ENCODE measurements at regions not wholly inside any gene's neighbourhood (a gene's known extent, or its start where the extent isn't known, plus 50 kb on each side); places are given as distances from the start of the nearest gene placed in this dataset.
A peak's percentile ranks its signal among the peaks of the same experiment; 100 is the strongest.

DNA sequence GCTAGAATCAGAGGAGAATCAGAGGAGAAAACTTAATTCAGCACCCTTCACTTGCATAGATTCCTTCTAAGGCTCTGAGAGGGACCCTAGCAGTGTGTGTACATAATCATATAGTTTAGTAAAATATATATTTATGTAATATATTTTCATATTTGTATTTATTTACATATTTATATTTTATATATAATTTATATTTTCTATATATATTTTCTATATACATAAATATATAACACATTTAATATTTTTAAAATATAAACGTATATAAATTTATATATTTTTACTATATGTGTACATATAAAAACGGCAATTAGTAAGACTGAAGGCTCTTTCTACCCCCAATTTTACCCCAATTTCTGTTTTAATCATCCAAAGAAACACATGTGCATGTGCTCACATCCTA, 80.3 kb downstream of the NXPE2 start:
- Histone ChIP-seq H3F3A (ENCODE audit: control insufficient read depth, insufficient read depth) (no peaks in the 10 kb centered on the region), H3K4me2 (ENCODE audit: low read length) (no peak overlapping the region), H3K4me3 (ENCODE audit: low read length) (no peak overlapping the region), H3K27ac (ENCODE audit: low read depth, low read length) (no peak overlapping the region), H3K79me2 (ENCODE audit: control insufficient read depth, low read length) (no peaks in the 10 kb centered on the region), H4K20me1 (ENCODE audit: control insufficient read depth, insufficient read depth, low read depth, low read length) (no peaks in the 10 kb centered on the region), H3K4me1 (ENCODE audit: control insufficient read depth, low read length) (no peaks in the 10 kb centered on the region), H3K9me3 (ENCODE audit: control insufficient read depth, insufficient read depth, low read length) (no peaks in the 10 kb centered on the region), H3K9me2 (replicated peaks; ENCODE audit: control insufficient read depth, low read length) (no peaks in the 10 kb centered on the region), H3K27me3 (ENCODE audit: control insufficient read depth, low read length) (no peaks in the 10 kb centered on the region), H3K36me3 (ENCODE audit: control insufficient read depth, low read length) (no peaks in the 10 kb centered on the region)
- TF ChIP-seq EZH2phosphoT487 (IDR thresholded peaks at IDR 0.05; ENCODE audit: borderline replicate concordance, low read length) (no peak), CTCF (IDR thresholded peaks at IDR 0.05; ENCODE audit: low read depth, low read length, poor library complexity, severe bottlenecking) (no peak)

- Histone ChIP-seq H3K27me3 (ENCODE audit: control insufficient read depth, low read length) (no peaks in the 10 kb centered on the region), H3K4me2 (ENCODE audit: low read length) (no peak overlapping the region), H3K4me3 (ENCODE audit: low read length) (no peak overlapping the region), H3K4me1 (ENCODE audit: control insufficient read depth, low read length) (no peaks in the 10 kb centered on the region), H3K9me3 (ENCODE audit: control insufficient read depth, insufficient read depth, low read length) (no peaks in the 10 kb centered on the region), H3K79me2 (ENCODE audit: control insufficient read depth, low read length) (no peaks in the 10 kb centered on the region), H4K20me1 (ENCODE audit: control insufficient read depth, insufficient read depth, low read depth, low read length) (no peaks in the 10 kb centered on the region), H3K36me3 (ENCODE audit: control insufficient read depth, low read length) (no peaks in the 10 kb centered on the region), H3K27ac (ENCODE audit: low read depth, low read length) (no peak overlapping the region), H3F3A (ENCODE audit: control insufficient read depth, insufficient read depth) (no peaks in the 10 kb centered on the region), H3K9me2 (replicated peaks; ENCODE audit: control insufficient read depth, low read length) (no peaks in the 10 kb centered on the region)
- TF ChIP-seq EZH2phosphoT487 (IDR thresholded peaks at IDR 0.05; ENCODE audit: borderline replicate concordance, low read length): no peak
- peak; percentile 54 for TF ChIP-seq CTCF (IDR thresholded peaks at IDR 0.05; ENCODE audit: low read depth, low read length, poor library complexity, severe bottlenecking)
These were observed 84.1 kb downstream of the NXPE2 start for GRCh38 chr11:114762408-114762807.

- Histone ChIP-seq H3K79me2 (ENCODE audit: control insufficient read depth, low read length) (no peaks in the 10 kb centered on the region), H3K27me3 (ENCODE audit: control insufficient read depth, low read length) (no peaks in the 10 kb centered on the region), H3K9me2 (replicated peaks; ENCODE audit: control insufficient read depth, low read length) (no peaks in the 10 kb centered on the region), H3K36me3 (ENCODE audit: control insufficient read depth, low read length) (no peaks in the 10 kb centered on the region), H3K4me3 (ENCODE audit: low read length) (no peak overlapping the region), H3K4me2 (ENCODE audit: low read length) (no peak overlapping the region), H4K20me1 (ENCODE audit: control insufficient read depth, insufficient read depth, low read depth, low read length) (no peaks in the 10 kb centered on the region), H3K27ac (ENCODE audit: low read depth, low read length) (no peak overlapping the region), H3K4me1 (ENCODE audit: control insufficient read depth, low read length) (no peaks in the 10 kb centered on the region), H3K9me3 (ENCODE audit: control insufficient read depth, insufficient read depth, low read length) (no peaks in the 10 kb centered on the region), H3F3A (ENCODE audit: control insufficient read depth, insufficient read depth) (no peaks in the 10 kb centered on the region)
- TF ChIP-seq EZH2phosphoT487 (IDR thresholded peaks at IDR 0.05; ENCODE audit: borderline replicate concordance, low read length): no peak
- TF ChIP-seq CTCF (IDR thresholded peaks at IDR 0.05; ENCODE audit: low read depth, low read length, poor library complexity, severe bottlenecking): no peak
These were observed 86.2 kb downstream of the NXPE2 start for GRCh38 chr11:114764563-114764962.

GRCh38 chr11:114771172-114771571, 92.8 kb downstream of the NXPE2 start:
- Histone ChIP-seq H3K4me1 (ENCODE audit: control insufficient read depth, low read length) (no peaks in the 10 kb centered on the region), H3F3A (ENCODE audit: control insufficient read depth, insufficient read depth) (no peaks in the 10 kb centered on the region), H3K36me3 (ENCODE audit: control insufficient read depth, low read length) (no peaks in the 10 kb centered on the region), H3K79me2 (ENCODE audit: control insufficient read depth, low read length) (no peaks in the 10 kb centered on the region), H3K4me2 (ENCODE audit: low read length) (no peak overlapping the region), H3K9me2 (replicated peaks; ENCODE audit: control insufficient read depth, low read length) (no peaks in the 10 kb centered on the region), H3K27me3 (ENCODE audit: control insufficient read depth, low read length) (no peaks in the 10 kb centered on the region), H3K9me3 (ENCODE audit: control insufficient read depth, insufficient read depth, low read length) (no peaks in the 10 kb centered on the region), H3K27ac (ENCODE audit: low read depth, low read length) (no peak overlapping the region), H4K20me1 (ENCODE audit: control insufficient read depth, insufficient read depth, low read depth, low read length) (no peaks in the 10 kb centered on the region), H3K4me3 (ENCODE audit: low read length) (no peak overlapping the region)
- TF ChIP-seq EZH2phosphoT487 (IDR thresholded peaks at IDR 0.05; ENCODE audit: borderline replicate concordance, low read length): no peak
- TF ChIP-seq CTCF (IDR thresholded peaks at IDR 0.05; ENCODE audit: low read depth, low read length, poor library complexity, severe bottlenecking): no peak
